NCI-H1417 (cell line): ENCODE measurements at regions not wholly inside any gene's neighbourhood (a gene's known extent, or its start where the extent isn't known, plus 50 kb on each side); places are given as distances from the start of the nearest gene placed in this dataset.

ENCODE experiments used
- DNase-seq, 3 experiments: peaks; one replicate each; lab custom pipeline; 2025; lab: John Stamatoyannopoulos, UW

DNA sequence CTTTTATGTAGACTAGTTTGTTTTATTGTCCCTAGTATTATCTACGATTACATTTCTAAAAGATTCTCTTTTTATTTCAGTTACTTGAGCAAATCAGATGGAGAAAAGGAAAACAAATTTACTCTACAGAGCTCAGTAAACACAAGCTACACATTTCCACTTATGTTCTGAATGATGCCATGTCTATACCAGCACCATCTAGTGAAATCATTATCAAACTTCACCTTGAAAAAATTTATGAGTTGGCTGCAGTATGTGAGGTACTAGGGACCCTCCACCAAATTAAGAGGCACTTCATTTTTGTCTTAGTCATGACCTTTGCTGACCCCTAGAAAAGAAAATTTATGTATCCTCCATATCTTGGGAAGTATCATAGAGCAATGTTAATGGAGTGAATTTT lies 827.4 kb downstream of the SI start:
- no peak for DNase-seq

DNA sequence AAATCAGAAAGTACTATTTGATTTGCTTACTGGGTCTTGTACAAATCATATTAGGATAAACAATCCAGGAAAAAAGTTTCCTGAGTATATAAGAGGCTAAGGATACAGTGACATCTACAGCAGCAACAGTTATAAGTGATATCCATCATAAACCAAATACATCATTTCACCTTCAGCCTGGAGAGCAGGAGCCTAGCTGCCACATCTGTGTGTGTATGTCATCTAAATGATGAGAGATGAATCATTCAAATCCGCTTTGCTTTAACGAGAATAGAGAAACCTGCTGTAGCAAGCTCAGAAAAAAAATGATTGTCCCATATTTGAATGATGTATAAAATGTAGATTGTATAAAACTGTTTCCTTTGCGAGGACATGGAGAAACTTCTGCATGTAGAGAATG lies 841.4 kb downstream of the SI start:
- no peak for DNase-seq

DNA sequence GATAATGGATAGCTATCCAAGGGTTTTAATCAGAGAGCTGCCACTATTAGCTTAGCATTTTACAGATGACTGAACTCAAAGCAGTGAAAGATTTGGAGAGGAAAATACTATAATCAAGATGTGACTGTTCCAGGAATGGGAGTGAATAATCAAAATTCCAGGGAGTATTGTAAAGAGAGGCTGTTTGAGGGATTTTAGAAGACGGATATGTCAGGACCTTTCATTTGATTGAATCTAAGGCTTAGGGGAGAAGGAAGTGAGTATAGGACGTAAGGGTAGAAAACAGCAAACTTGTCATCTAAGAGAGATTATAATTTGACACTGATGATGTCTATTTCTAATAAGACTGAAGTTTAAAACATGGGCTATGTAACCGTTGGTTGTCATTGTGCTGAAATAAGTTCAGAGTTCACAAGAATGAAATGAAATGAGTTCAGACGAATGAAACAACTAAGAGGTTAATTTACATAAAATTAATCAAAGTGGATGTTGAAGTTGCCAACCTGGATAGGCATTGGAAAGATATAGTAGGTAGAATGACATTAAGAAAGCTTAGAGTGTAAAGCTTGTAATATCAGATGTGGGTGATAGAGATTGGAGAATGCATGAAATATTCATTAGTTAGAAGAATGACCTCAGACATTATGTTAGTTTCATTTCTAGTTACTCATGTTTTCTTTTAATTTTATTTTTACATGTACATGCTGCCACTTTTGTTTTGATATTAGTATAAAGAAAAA lies 842.8 kb downstream of the SI start:
- DNase-seq = peak in 1 of 3 experiments; percentile 35

DNA sequence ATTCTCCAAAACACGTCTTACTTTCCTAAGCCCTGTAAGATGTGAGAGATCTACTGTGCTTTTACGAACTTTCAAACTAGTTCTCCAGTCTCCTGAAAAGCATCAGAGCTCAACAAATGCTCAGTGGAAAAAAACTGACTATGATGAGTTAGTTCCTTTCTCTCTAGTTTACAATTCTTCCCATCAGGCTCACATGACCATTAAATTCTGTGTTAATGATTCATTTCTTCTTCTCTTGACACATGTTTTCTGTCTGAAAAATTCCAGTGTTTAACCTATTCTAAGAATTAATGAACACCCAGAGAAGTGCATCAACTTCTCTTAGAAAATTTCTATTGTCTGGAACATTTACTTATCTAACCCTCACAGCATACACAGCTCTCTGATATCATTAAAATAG lies 844.3 kb downstream of the SI start:
- DNase-seq = no peak

DNA sequence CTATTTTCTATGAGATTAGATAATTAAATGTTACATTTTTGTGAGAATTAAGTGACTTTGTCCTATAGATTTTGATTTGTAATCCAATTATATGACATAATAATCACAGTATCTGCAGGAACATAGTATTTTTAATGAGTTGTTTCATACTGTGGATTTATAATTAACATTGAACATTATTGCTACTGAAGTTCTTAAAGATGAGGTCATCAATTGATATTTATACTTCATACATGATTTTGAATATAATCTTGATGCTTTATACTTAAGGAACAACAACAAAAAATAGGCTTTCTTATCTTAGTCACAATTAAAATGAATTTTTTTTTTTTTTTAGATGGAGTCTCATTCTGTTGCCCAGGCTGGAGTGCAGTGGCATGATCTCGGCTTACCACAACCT lies 846.6 kb downstream of the SI start:
- no peak for DNase-seq

DNA sequence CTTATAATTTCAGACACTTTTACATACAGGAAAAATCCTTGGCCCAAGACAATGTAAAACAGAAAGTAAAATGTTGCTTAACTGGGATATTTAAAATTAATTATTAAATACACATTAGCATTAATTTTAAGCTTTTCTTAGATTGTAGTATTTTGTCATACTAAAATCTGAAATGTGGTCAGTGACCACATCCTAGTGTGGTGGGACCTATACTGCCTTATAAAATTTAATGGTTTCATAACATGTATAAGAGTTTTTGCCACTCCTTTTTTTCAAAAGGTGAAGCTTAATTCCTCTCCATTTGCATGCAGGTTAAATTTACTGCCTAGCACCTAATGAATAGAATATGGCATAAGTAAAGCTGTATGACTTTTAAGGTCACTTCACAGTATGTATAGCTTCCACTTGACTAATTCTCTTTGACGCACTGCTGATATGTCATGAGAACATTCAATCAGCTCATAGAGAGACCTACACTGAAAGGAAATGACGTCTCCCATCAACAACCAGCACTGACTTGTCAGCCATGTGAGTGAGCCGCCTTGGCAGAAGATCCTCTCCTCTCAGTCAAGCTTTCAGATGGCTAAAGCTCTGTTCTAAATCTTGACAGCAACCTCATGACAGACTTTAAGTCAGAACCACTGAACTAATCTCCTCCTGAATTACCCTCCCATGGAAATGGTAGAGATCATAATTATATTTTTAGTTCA lies 847.8 kb downstream of the SI start:
- DNase-seq = peak in 1 of 3 experiments; percentile 18

DNA sequence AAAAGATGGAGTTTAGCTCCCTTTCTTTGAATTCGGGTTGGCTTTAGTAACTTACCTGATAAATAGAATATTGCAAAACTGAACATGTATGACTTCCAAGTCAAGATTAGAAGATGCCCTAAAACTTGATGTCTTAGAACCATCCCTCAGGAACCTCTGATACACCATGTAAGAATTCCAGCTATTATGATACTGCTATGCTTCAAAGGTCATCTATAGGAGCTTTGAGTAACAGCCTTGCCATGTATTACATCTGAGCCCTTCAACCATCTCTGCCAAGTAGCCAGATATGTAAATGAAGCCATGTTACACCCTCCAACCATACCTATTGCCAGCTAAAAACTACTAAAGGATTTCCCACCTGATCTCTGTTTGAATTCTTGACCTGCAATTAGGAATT lies 854.2 kb downstream of the SI start:
- no peak for DNase-seq

DNA sequence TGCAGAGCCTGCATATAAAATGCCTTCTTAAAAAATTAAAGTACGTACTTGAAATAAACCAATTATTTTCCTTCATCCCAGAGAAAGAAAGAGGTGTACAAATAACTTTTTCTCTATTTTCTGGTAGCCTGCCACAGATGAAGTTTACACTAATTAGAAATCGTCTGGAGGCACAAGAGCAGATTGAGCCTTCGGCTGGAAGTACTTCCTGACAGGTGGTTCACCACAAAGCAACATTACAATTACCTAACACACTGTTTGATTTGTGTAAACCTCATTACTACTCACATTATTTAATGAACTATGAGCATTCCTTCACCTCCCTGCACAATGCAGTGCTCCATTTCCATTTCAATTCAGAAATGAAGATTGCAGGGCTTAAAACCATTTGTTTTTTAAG lies 856.1 kb downstream of the SI start:
- DNase-seq = peak in 2 of 3 experiments; percentile 40 to 80

DNA sequence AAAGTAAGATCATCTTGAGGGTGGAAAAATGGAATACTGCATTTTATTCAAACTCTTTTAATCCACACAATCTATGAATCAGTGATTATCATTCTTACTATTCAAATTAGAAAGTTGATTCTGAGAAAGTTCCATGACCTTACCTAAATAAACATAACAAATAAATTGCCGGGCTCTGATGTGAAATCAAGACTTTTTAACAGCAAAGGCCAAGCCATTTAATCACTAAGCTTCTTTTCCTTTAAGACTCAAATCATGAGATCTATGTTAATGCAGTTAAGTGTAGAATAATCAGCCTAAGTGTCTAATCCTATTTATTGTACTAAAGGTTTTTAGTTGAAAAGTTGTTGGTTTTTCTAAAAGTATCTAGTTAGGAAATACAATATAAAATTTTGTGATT lies 857.0 kb downstream of the SI start:
- DNase-seq = no peak

DNA sequence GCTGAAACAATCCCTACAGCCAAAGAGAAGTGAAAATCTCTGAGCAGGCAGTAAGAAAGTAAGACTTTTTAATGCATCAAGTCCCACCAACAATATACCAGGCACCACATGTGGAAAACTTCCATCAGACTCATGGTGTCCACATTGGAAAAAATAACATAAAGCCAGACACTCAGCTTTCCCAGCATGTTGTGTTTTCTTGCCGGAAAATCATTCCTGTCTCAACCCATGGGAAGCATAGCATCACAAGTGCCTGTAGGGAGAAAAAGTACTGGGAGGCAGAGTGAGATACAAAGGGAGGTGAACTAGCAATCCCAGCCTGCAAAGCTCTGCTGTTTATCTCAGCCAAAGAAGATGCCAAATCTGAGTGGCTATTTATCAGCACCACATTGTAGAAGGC lies 868.9 kb downstream of the SI start:
- no peak for DNase-seq

DNA sequence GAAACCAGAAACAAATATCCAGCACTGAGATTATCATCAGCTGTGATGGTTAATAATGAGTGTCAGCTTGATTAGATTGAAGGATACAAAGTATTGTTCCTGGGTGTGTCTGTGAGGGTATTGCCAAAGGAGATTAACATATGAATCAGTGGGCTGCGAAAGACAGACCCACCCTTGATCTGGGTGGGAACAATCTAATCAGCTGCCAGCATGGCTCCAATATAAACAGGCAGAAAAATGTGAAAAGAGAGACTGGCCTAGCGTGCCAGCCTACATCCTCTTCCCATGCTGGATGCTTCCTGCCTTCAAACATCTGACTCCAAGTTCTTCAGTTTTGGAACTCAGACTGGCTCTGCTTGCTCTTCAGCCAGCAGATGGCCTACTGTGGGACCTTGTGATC lies 869.5 kb downstream of the SI start:
- DNase-seq = no peak

DNA sequence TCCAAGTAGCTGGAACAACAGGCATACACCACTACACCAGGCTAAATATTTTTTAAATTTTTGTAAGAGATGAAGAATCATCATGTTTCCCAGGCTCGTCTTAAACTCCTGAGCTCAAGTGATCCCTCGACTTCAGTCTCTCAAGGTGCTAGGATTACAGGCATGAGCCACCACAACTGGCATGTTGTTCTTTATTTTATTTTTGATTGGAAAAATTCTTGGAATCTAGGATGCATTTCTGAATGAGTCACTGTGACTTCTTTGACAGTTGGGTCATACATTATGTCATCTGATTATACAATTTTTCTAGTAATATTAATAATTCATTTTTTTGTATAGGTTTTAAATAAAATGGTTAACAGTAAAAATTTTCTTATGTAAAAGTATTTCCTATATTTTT lies 870.2 kb downstream of the SI start:
- DNase-seq = no peak

DNA sequence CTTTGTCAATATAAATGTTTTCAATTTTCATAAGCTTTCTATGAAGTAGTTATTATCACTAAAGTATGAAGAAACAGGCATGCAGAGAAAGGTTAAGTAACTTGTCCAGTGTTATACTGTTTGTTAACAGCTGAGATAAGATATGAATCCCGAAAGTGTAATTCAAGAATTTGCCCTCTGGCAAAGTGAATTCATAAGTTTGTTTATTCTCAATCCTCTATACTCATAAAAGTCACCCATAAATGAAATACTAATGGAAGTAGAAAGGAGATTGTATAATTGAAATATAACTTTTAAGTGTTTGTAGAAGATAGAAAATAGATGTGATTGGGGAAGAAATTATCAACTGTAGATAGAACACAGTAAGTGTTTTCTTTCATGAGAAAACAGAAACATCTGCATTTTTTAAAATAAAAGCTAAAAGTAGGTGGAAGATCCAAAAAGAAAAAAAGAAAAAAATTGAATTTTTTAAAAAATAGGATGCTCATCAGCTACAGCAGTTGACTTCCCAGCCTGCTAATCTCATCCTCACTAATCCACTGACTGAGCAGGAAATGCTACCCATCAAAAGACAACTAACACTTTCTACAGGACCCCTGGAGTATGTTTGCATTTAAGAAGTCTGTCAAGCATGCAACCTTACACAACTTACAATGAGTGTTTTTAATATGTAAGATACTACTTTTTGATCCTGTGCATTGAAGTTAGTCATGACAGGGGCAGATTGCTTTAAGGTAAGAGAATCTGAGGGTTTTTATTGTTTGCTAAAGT lies 878.1 kb downstream of the SI start:
- peak in 1 of 3 experiments; percentile 16 for DNase-seq

DNA sequence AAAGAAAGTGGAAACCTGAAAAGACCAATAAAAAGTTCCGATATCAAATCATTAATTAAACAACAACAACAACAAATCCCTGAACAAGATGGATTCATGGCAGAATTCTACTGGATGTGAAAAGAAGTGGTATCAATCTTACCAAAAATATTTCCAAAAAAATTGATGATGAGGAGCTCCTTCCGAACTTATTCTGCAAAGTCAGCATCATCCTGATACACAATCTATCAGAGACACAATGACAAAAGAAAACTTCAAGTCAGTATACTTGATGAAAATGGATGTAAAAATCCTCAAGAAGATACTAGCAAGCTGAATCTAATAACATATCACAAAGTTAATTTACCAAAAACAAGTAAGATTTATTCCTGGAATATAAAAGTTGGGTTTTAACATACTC lies 881.8 kb downstream of the SI start:
- DNase-seq = no peak

DNA sequence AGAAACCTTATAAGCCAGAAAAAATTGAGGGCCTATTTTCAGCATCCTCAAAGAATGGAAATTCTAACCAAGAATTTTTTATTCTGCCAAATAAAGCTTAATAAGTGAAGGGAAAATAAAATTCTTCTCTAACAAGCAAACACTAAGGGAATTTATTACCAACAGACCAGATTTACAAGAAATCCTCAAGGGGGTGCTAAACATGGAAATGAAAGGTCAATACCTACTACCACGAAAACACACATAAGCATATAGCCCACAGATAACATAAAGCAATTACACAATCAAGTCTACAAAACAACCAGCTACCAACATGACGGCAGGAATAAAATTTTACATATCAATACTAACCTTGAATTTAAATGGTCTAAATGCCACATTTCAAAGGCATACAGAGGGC lies 883.5 kb downstream of the SI start:
- no peak for DNase-seq

DNA sequence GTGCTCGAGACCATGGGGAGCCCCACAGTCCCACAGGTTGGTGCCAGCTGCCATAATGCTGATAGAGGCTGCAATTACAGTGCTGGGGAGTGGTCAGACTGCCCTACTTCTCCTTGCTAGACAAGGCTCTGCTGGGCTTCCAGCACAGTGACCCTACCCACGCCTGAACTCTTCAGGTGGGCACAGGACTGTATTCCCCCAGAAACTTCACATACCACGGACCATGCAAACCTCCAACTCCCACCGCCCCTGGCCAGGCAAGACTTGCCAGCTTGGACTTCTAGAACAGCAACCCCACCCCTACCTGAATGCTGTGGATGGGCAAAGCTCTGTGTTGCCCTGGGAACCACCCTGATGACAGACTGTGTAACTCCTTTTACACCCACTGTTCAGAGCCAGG lies 885.3 kb downstream of the SI start:
- no peak for DNase-seq

DNA sequence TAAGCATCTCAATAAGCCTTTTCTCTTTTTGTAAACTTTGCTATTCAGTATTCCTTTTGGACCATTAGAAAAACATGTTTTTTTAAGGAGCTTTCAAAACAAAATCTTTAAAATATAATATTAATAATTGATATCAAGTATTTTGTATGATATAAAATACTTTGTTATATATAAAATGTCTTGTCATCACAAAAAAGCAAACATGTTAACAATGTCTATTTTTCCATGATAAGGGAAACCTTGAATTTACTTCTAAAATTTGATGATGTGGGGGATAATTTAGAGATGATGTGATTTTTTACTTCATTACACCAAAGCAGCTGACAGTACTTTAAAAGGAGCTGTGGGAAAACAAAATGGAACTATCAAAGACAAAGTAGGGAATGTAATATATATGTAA lies 887.7 kb downstream of the SI start:
- DNase-seq = no peak

DNA sequence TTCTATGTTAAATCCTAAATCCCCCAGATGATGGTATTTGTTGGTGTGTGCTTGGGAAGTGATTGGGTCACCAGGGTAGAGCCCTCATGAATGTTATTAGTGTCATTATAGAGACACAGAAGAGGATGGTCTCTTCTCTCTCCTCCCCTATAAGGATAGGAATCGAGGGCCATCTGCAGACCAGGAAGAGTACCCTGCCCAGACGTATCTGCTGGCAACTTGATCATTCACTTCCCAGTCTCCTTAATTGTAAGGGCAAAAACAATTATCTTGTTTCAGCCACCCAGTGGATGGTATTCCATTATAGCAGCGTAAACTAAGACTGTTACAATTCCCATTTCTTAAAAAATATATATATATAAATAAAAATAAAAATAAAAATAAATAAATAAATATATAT lies 892.2 kb downstream of the SI start:
- no peak for DNase-seq

DNA sequence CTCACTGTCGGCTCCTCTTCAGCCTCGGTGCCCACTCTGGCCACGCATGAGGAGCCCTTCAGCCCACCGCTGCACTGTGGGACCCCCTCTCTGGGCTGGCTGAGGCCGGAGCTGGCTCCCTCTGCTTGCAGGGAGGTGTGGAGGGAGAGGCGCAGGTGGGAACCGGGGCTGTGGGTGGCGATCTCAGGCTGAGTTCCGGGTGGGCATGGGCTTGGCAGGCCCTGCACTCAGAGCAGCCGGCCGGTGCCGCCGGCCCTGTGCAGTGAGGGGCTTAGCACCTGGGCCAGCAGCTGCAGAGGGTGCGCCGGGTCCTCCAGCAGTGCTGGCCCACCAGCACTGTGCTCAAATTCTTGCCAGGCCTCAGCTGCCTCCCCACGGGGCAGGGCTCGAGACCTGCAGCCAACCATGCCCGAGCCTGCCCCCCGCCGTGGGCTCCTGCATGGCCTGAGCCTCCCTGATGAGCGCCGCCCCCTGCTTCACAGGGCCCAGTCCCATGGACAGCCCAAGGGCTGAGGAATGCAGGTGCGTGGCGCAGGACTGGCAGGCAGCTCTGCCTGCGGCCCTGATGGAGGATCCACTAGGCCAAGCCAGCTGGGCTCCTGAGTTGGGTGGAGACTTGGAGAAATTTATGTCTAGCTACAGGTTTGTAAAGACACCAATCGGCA lies 899.1 kb downstream of the SI start:
- no peak for DNase-seq

DNA sequence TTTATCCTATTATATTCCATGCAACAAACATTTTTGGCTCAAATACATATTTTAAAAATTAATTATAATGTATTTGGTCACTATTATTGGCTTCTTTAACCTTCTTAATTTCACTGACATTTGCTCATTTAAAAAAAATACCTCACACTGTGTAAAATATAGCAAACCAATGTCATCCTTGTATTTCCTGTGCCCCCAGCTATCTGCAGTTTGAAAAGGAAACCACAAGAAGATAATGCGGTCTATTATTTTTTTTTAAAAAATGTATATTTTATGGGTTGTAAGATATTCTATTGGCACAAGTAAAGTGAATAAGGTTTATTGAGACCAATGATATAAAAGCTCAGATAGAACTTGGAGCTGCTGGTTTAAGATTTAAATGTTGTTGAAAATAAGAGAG lies 904.2 kb downstream of the SI start:
- DNase-seq = no peak

DNA sequence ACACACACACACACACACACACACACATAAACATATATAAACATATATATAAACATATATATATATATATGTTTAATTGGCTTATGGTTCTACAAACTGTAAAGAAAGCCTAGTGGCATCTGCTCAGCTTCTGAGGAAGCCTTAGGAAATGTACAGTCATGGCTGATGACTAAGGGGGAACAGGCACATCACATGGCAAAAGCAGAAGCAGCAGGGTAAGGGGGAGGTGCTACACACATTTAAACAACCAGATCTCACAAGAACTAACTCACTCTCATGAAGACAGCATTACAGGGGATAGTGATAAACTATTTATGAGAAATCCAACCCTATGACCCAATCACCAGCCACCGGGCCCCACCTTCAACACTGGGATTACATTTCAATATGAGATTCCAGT lies 922.9 kb downstream of the SI start:
- no peak for DNase-seq

DNA sequence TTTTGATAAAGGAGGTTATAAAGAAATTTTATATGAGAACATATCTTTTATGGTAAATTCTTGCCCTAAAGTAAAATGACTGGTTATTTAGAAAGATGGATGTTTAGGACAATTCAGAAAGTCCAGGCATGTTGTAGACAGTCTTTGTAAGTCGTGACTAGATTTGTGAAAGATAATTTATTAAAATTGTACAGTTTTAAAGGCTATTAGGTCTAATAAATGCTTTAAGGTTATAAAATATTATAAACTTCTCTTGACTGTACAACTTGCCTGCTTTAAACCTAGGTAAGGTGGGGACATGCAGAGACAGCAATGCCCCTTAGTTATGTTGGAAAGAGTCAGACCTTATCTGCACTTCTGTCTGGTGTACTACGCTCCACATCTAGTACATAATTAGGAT lies 933.5 kb downstream of the SI start:
- DNase-seq = no peak

DNA sequence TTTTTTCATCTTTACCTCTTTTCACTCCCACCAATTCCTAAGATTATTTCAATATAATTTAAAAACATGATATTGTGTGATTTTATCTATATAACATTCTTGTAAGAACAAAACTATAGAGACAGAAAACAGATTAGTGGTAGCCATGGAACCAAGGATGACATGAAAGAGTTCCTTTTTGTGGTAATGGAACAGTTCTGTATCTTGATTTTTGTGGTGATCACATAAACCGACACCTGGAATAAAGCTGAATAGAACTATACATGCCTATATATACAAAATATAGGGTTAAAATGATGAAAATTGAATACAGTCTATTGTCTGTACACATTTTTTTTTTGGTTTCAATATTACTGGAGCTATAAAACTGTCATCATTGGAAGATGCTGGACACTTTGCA lies 945.4 kb downstream of the SI start:
- no peak for DNase-seq
